ENCODE measurements at regions not wholly inside any gene's neighbourhood (a gene's known extent, or its start where the extent isn't known, plus 50 kb on each side); places are given as distances from the start of the nearest gene placed in this dataset.

DNA sequence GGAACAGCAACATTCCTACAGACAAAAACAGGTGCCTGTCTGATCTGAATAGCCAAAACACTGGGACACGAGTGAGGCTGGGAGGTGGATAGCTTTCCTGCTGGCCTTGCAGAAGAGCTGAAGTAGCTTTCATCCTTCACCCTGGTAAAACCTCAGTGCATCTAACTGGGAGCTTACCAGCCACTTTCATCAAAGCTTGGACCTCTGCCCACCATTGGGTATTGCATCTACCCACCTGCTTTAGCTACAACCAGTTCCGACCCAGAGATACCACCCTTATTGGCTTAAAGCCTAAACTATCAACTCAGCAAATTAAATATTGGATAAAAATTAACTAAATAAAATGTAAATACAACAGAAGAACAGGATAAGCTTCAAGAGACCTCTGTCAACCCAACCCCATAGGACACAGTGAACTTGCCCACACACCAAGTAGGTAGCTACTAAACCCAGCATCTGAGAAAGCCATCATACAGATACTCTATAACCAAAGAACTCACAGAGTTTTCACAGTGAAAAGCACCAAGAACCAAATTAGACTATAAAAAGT is 866.3 kb downstream of the FSCB start:
- WGBS, 2 donors, result 92 to 100% methylated on average over 2 of the region's 2 CpGs
- no peak overlapping the region for H3K27ac ChIP-seq
- no peak overlapping the region for H3K4me3 ChIP-seq (replicated peaks in 1 of 3)
- DNase-seq, result no peak
- H3K9me3 ChIP-seq, result no peaks in the 10 kb centered on the region
- intact Hi-C loops (cut with DNase I), result no loop called here
- no peaks in the 10 kb centered on the region for H3K4me1 ChIP-seq
- no peaks in the 10 kb centered on the region for H3K27me3 ChIP-seq
- H3K36me3 ChIP-seq, result no peaks in the 10 kb centered on the region
- TF ChIP-seq CTCF (IDR thresholded peaks at IDR 0.05), result no peak
- TF ChIP-seq POLR2A (IDR thresholded peaks at IDR 0.05), result no peak

GRCh38 chr14:43625294-43625693 is 881.8 kb downstream of the FSCB start:
- DNase-seq, result no peak

DNA sequence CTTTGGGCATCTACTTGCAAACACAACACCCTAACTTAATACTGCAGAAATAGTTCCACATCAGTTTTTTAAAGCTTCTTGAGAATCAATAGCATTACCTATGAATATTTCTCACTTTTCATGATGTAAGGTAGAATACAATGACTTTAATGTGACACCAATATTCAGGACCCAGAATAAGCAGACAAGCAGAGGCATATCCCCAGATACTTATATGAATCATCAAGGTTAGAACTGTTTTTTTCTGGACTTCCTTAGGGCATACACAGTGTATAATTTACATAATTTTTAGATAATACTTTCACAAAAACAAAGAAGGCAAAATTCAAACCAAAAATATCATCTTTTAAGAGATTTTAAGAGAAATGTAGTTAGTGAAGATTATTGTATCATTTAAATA is 885.8 kb downstream of the FSCB start:
- Histone ChIP-seq H3K4me3 (replicated peaks in 1 of 3) (no peak overlapping the region), H3K4me1 (no peaks in the 10 kb centered on the region), H3K36me3 (no peaks in the 10 kb centered on the region), H3K9me3 (no peaks in the 10 kb centered on the region), H3K27ac (no peak overlapping the region), H3K27me3 (no peaks in the 10 kb centered on the region)
- TF ChIP-seq CTCF (IDR thresholded peaks at IDR 0.05) (no peak), POLR2A (IDR thresholded peaks at IDR 0.05) (no peak)
- no peak for DNase-seq
- intact Hi-C loops (cut with DNase I), result no loop called here

More at GRCh38 chr14:43625294-43625693, 881.8 kb downstream of the FSCB start:
- 92% methylated on average over 4 of the region's 4 CpGs for WGBS, 2 donors
- TF ChIP-seq CTCF (IDR thresholded peaks at IDR 0.05) (no peak), POLR2A (IDR thresholded peaks at IDR 0.05) (no peak)
- H3K9me3 ChIP-seq, result no peaks in the 10 kb centered on the region
- no peak overlapping the region for H3K4me3 ChIP-seq (replicated peaks in 1 of 3)
- H3K27ac ChIP-seq, result no peak overlapping the region
- intact Hi-C loops (cut with DNase I), result no loop called here
- H3K4me1 ChIP-seq, result no peaks in the 10 kb centered on the region
- H3K36me3 ChIP-seq, result no peaks in the 10 kb centered on the region
- no peaks in the 10 kb centered on the region for H3K27me3 ChIP-seq

- Histone ChIP-seq H3K27ac (no peak overlapping the region), H3K27me3 (no peaks in the 10 kb centered on the region), H3K4me1 (no peaks in the 10 kb centered on the region), H3K36me3 (no peaks in the 10 kb centered on the region), H3K9me3 (no peaks in the 10 kb centered on the region), H3K4me3 (replicated peaks in 1 of 3) (no peak overlapping the region)
- intact Hi-C loops (cut with DNase I), result no loop called here
- TF ChIP-seq CTCF (IDR thresholded peaks at IDR 0.05) (no peak), POLR2A (IDR thresholded peaks at IDR 0.05) (no peak)
- WGBS, 2 donors, result 61 to 80% methylated on average over 2 of the region's 2 CpGs
- no peak for DNase-seq
Observed at GRCh38 chr14:43595096-43595772, 911.8 kb downstream of the FSCB start.

DNA sequence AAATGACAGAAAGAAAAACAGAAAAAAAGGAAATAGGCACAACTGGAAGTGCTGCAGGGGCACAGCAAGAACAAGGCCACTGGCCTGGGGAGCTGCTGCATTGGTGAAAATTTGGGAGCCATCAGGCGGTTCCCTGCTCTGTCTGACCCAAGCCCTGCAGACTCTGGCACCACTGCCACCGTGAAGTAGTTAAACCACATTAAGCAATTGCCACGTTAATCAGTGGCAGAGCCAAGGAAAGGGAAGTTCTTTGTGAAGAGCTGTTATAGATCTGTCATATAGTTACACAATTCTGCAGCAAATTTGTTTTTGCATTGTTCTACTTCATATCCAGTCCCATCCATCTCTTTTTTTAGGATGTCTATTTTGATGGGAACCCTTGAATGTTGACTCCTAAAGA is 915.3 kb downstream of the FSCB start:
- no peak overlapping the region for H3K27ac ChIP-seq
- H3K4me1 ChIP-seq, result no peaks in the 10 kb centered on the region
- whole genome bisulfite sequencing, 2 donors, result 54 to 66% methylated on average over 3 of the region's 3 CpGs
- no peak overlapping the region for H3K4me3 ChIP-seq (replicated peaks in 1 of 3)
- no peaks in the 10 kb centered on the region for H3K36me3 ChIP-seq
- intact Hi-C loops (cut with DNase I), result no loop called here
- TF ChIP-seq POLR2A (IDR thresholded peaks at IDR 0.05), result no peak
- no peaks in the 10 kb centered on the region for H3K9me3 ChIP-seq
- H3K27me3 ChIP-seq, result no peaks in the 10 kb centered on the region
- DNase-seq, result no peak

All from thyroid gland (tissue), 4 donors.